ENCODE measurements at regions not wholly inside any gene's neighbourhood (a gene's known extent, or its start where the extent isn't known, plus 50 kb on each side); places are given as distances from the start of the nearest gene placed in this dataset.
"Not testable (repeated sequence)": the region's sequence is repeated elsewhere in the genome, so short reads cannot be mapped to it uniquely, and the experiment has no call there.

DNA sequence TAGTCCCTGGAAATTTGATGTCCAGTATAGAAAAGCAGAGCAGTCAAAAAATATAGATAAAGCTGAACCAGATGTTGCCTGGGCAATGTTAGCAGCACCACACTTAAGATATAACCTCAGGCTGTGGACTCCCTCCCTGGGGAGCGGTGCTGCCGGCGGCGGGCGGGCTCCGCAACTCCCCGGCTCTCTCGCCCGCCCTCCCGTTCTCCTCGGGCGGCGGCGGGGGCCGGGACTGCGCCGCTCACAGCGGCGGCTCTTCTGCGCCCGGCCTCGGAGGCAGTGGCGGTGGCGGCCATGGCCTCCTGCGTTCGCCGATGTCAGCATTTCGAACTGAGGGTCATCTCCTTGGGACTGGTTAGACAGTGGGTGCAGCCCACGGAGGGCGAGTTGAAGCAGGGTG is 86.9 kb upstream of the GOLGA6L6 start:
- H3K9me3 ChIP-seq (ENCODE audit: control insufficient read depth, insufficient read depth, low read length); H2AK9ac ChIP-seq (replicated peaks; ENCODE audit: low read depth, low read length, poor library complexity); POLR2A ChIA-PET (ENCODE audit: unreplicated experiment); H2BK15ac ChIP-seq (ENCODE audit: low read depth, low read length); H3K9me1 ChIP-seq (ENCODE audit: insufficient read depth, low read length); H2AFZ ChIP-seq (replicated peaks; ENCODE audit: low read length, poor library complexity); H3K36me3 ChIP-seq (ENCODE audit: control insufficient read depth, insufficient read depth, low read length); H3K4me3 ChIP-seq (ENCODE audit: insufficient read depth, low read depth, low read length); H3K27me3 ChIP-seq (ENCODE audit: control insufficient read depth, insufficient read depth, low read length); H2BK120ac ChIP-seq (ENCODE audit: low read depth, low read length); H4K91ac ChIP-seq (ENCODE audit: insufficient read depth, low read depth, low read length); H3K79me1 ChIP-seq (ENCODE audit: low read depth in 1 of 2, low read length in 2 of 2); H2BK5ac ChIP-seq (ENCODE audit: low read depth, low read length, poor library complexity, severe bottlenecking); H3K18ac ChIP-seq (ENCODE audit: low read depth, low read length); H3K56ac ChIP-seq (ENCODE audit: extremely low read depth, insufficient read depth, low read length); DNase-seq; in situ Hi-C loops (cut with MboI; ENCODE audit: low sequenced_read_pairs); H3K4ac ChIP-seq (ENCODE audit: low read depth, low read length); H4K20me1 ChIP-seq (ENCODE audit: insufficient read depth, low read length); H2BK20ac ChIP-seq (ENCODE audit: low read depth, low read length); H3K23ac ChIP-seq (ENCODE audit: low read depth, low read length); H3K4me1 ChIP-seq (ENCODE audit: control insufficient read depth, insufficient read depth, low read length); H2AK5ac ChIP-seq (ENCODE audit: low read depth, low read length); H4K5ac ChIP-seq (ENCODE audit: low read depth, low read length); CTCF ChIA-PET; H3K9ac ChIP-seq (ENCODE audit: low read depth, low read length); H3K14ac ChIP-seq (replicated peaks; ENCODE audit: low read depth, low read length); H3K4me2 ChIP-seq (ENCODE audit: low read depth, low read length); dilution Hi-C loops (cut with HindIII; ENCODE audit: low sequenced_read_pairs, unreplicated experiment); ATAC-seq (ENCODE audit: low read depth); intact Hi-C loops (cut with micrococcal nuclease); BruUV-seq (replicated peaks); H4K8ac ChIP-seq (ENCODE audit: low read depth in 2 of 2, low read length in 2 of 2); H3K27ac ChIP-seq (ENCODE audit: insufficient read depth, low read length): not testable (repeated sequence)
- WGBS, 2 experiments (ENCODE audit: extremely low coverage in 2 of 2, insufficient read length in 1 of 2): no CpG with 5 or more reads among the region's 30 CpGs

- H3K4me1 ChIP-seq (ENCODE audit: control insufficient read depth, insufficient read depth, low read length); ATAC-seq (ENCODE audit: low read depth); H4K5ac ChIP-seq (ENCODE audit: low read depth, low read length); POLR2A ChIA-PET (ENCODE audit: unreplicated experiment); BruUV-seq (replicated peaks); H3K9me3 ChIP-seq (ENCODE audit: control insufficient read depth, insufficient read depth, low read length); in situ Hi-C loops (cut with MboI; ENCODE audit: low sequenced_read_pairs); DNase-seq; H4K8ac ChIP-seq (ENCODE audit: low read depth in 2 of 2, low read length in 2 of 2); H3K18ac ChIP-seq (ENCODE audit: low read depth, low read length); H2AFZ ChIP-seq (replicated peaks; ENCODE audit: low read length, poor library complexity); H3K56ac ChIP-seq (ENCODE audit: extremely low read depth, insufficient read depth, low read length); H2BK15ac ChIP-seq (ENCODE audit: low read depth, low read length); H2BK5ac ChIP-seq (ENCODE audit: low read depth, low read length, poor library complexity, severe bottlenecking); H2BK20ac ChIP-seq (ENCODE audit: low read depth, low read length); intact Hi-C loops (cut with micrococcal nuclease); H3K4me3 ChIP-seq (ENCODE audit: insufficient read depth, low read depth, low read length); H3K27me3 ChIP-seq (ENCODE audit: control insufficient read depth, insufficient read depth, low read length); H3K4me2 ChIP-seq (ENCODE audit: low read depth, low read length); H3K27ac ChIP-seq (ENCODE audit: insufficient read depth, low read length); H3K9ac ChIP-seq (ENCODE audit: low read depth, low read length); H3K36me3 ChIP-seq (ENCODE audit: control insufficient read depth, insufficient read depth, low read length); H3K4ac ChIP-seq (ENCODE audit: low read depth, low read length); H3K14ac ChIP-seq (replicated peaks; ENCODE audit: low read depth, low read length); H3K23ac ChIP-seq (ENCODE audit: low read depth, low read length); H2AK9ac ChIP-seq (replicated peaks; ENCODE audit: low read depth, low read length, poor library complexity); H4K20me1 ChIP-seq (ENCODE audit: insufficient read depth, low read length); H4K91ac ChIP-seq (ENCODE audit: insufficient read depth, low read depth, low read length); H2AK5ac ChIP-seq (ENCODE audit: low read depth, low read length); dilution Hi-C loops (cut with HindIII; ENCODE audit: low sequenced_read_pairs, unreplicated experiment); H2BK120ac ChIP-seq (ENCODE audit: low read depth, low read length); H3K9me1 ChIP-seq (ENCODE audit: insufficient read depth, low read length); CTCF ChIA-PET; H3K79me1 ChIP-seq (ENCODE audit: low read depth in 1 of 2, low read length in 2 of 2): not testable (repeated sequence)
- WGBS, 2 experiments (ENCODE audit: extremely low coverage in 2 of 2, insufficient read length in 1 of 2): no CpG with 5 or more reads among the region's 7 CpGs
Measured at GRCh38 chr15:20625469-20625868, 83.9 kb upstream of the GOLGA6L6 start.
